ENCODE measurements at regions not wholly inside any gene's neighbourhood (a gene's known extent, or its start where the extent isn't known, plus 50 kb on each side); places are given as distances from the start of the nearest gene placed in this dataset.
"Not testable (repeated sequence)": the region's sequence is repeated elsewhere in the genome, so short reads cannot be mapped to it uniquely, and the experiment has no call there.

- peaks cover 18% of the 10 kb centered on the region for H3K27me3 Mint-ChIP-seq (ENCODE audit: low read depth)
Observed at GRCh38 chr18:29855637-29856036, 1186.9 kb downstream of the DSC3 start.

GRCh38 chr18:29853126-29853525, 1189.4 kb downstream of the DSC3 start:
- H3K27me3 Mint-ChIP-seq (ENCODE audit: low read depth), result peaks cover 18% of the 10 kb centered on the region
- no peaks in the 10 kb centered on the region for H3K9me3 Mint-ChIP-seq (ENCODE audit: low read depth)

More at GRCh38 chr18:29855637-29856036, 1186.9 kb downstream of the DSC3 start:
- H3K36me3 Mint-ChIP-seq (ENCODE audit: low read depth), result no peaks in the 10 kb centered on the region
- no peak for DNase-seq (ENCODE audit: low spot score)
- no peak overlapping the region for H3K4me3 Mint-ChIP-seq (ENCODE audit: unreplicated experiment)
- no peak for TF ChIP-seq CTCF (IDR thresholded peaks at IDR 0.05)
- no peaks in the 10 kb centered on the region for H3K9me3 Mint-ChIP-seq (ENCODE audit: low read depth)
- no peak overlapping the region for H3K27ac Mint-ChIP-seq (ENCODE audit: unreplicated experiment)
- no peaks in the 10 kb centered on the region for H3K4me1 Mint-ChIP-seq (ENCODE audit: low read depth)

GRCh38 chr18:29849144-29849543, 1193.4 kb downstream of the DSC3 start:
- H3K4me1 Mint-ChIP-seq (ENCODE audit: low read depth), result no peaks in the 10 kb centered on the region
- H3K27ac Mint-ChIP-seq (ENCODE audit: unreplicated experiment), result no peak overlapping the region
- H3K36me3 Mint-ChIP-seq (ENCODE audit: low read depth), result no peaks in the 10 kb centered on the region
- no peak for DNase-seq (ENCODE audit: low spot score)
- H3K4me3 Mint-ChIP-seq (ENCODE audit: unreplicated experiment), result no peak overlapping the region
- H3K9me3 Mint-ChIP-seq (ENCODE audit: low read depth), result peaks cover 3% of the 10 kb centered on the region
- peaks cover 23% of the 10 kb centered on the region for H3K27me3 Mint-ChIP-seq (ENCODE audit: low read depth)
- TF ChIP-seq CTCF (IDR thresholded peaks at IDR 0.05), result no peak

More at GRCh38 chr18:29853126-29853525, 1189.4 kb downstream of the DSC3 start:
- Mint-ChIP-seq H3K27ac (ENCODE audit: unreplicated experiment) (no peak overlapping the region), H3K4me1 (ENCODE audit: low read depth) (no peaks in the 10 kb centered on the region), H3K4me3 (ENCODE audit: unreplicated experiment) (no peak overlapping the region), H3K36me3 (ENCODE audit: low read depth) (no peaks in the 10 kb centered on the region)
- no peak for TF ChIP-seq CTCF (IDR thresholded peaks at IDR 0.05)
- DNase-seq (ENCODE audit: low spot score), result no peak

- H3K4me1 Mint-ChIP-seq (ENCODE audit: low read depth), result no peaks in the 10 kb centered on the region
Observed at GRCh38 chr18:29841631-29842030, 1200.9 kb downstream of the DSC3 start.

GRCh38 chr18:29840089-29840488, 1202.5 kb downstream of the DSC3 start:
- Mint-ChIP-seq H3K4me3 (ENCODE audit: unreplicated experiment) (no peak overlapping the region), H3K4me1 (ENCODE audit: low read depth) (no peaks in the 10 kb centered on the region), H3K36me3 (ENCODE audit: low read depth) (no peaks in the 10 kb centered on the region), H3K27ac (ENCODE audit: unreplicated experiment) (no peak overlapping the region), H3K27me3 (ENCODE audit: low read depth) (peaks cover 8% of the 10 kb centered on the region), H3K9me3 (ENCODE audit: low read depth) (no peaks in the 10 kb centered on the region)
- DNase-seq (ENCODE audit: low spot score), result no peak
- no peak for TF ChIP-seq CTCF (IDR thresholded peaks at IDR 0.05)

More at GRCh38 chr18:29841631-29842030, 1200.9 kb downstream of the DSC3 start:
- Mint-ChIP-seq H3K9me3 (ENCODE audit: low read depth) (peaks cover 3% of the 10 kb centered on the region), H3K36me3 (ENCODE audit: low read depth) (no peaks in the 10 kb centered on the region), H3K27ac (ENCODE audit: unreplicated experiment) (no peak overlapping the region), H3K4me3 (ENCODE audit: unreplicated experiment) (no peak overlapping the region), H3K27me3 (ENCODE audit: low read depth) (peaks cover 12% of the 10 kb centered on the region)
- no peak for DNase-seq (ENCODE audit: low spot score)
- no peak for TF ChIP-seq CTCF (IDR thresholded peaks at IDR 0.05)

GRCh38 chr18:29838961-29839360, 1203.6 kb downstream of the DSC3 start:
- not testable (repeated sequence) for H3K9me3 Mint-ChIP-seq (ENCODE audit: low read depth); H3K36me3 Mint-ChIP-seq (ENCODE audit: low read depth); H3K4me1 Mint-ChIP-seq (ENCODE audit: low read depth); DNase-seq (ENCODE audit: low spot score); H3K4me3 Mint-ChIP-seq (ENCODE audit: unreplicated experiment); H3K27me3 Mint-ChIP-seq (ENCODE audit: low read depth); H3K27ac Mint-ChIP-seq (ENCODE audit: unreplicated experiment)
